NCI-H1092 (cell line): ENCODE measurements at regions not wholly inside any gene's neighbourhood (a gene's known extent, or its start where the extent isn't known, plus 50 kb on each side); places are given as distances from the start of the nearest gene placed in this dataset.

Experiments used
- DNase-seq: peaks from one replicate; lab custom pipeline; 2025; lab: John Stamatoyannopoulos, UW

- no peak for DNase-seq
These were observed 173.2 kb upstream of the HDAC4 start for GRCh38 chr2:239574054-239574433.

- no peak for DNase-seq
These were observed 170.2 kb upstream of the HDAC4 start for GRCh38 chr2:239570971-239571520.

- DNase-seq = no peak
These were observed 169.6 kb upstream of the HDAC4 start for GRCh38 chr2:239570216-239570925.

- no peak for DNase-seq
These were observed 168.7 kb upstream of the HDAC4 start for GRCh38 chr2:239569401-239570090.

- DNase-seq = no peak
These were observed 167.8 kb upstream of the HDAC4 start for GRCh38 chr2:239568601-239569000.

GRCh38 chr2:239567786-239568185, 167.0 kb upstream of the HDAC4 start:
- DNase-seq = no peak

- DNase-seq = no peak
These were observed 166.3 kb upstream of the HDAC4 start for GRCh38 chr2:239566995-239567568.

GRCh38 chr2:239566162-239566994, 165.6 kb upstream of the HDAC4 start:
- no peak for DNase-seq

- DNase-seq = no peak
These were observed 163.8 kb upstream of the HDAC4 start for GRCh38 chr2:239564587-239564986.

GRCh38 chr2:239563561-239563960, 162.7 kb upstream of the HDAC4 start:
- DNase-seq = no peak

- DNase-seq = no peak
These were observed 160.7 kb upstream of the HDAC4 start for GRCh38 chr2:239561446-239562001.

- no peak for DNase-seq
These were observed 158.8 kb upstream of the HDAC4 start for GRCh38 chr2:239559417-239560261.

- no peak for DNase-seq
These were observed 157.8 kb upstream of the HDAC4 start for GRCh38 chr2:239558661-239559060.

GRCh38 chr2:239557516-239557915, 156.7 kb upstream of the HDAC4 start:
- no peak for DNase-seq

- no peak for DNase-seq
These were observed 154.7 kb upstream of the HDAC4 start for GRCh38 chr2:239555571-239555905.

- DNase-seq = no peak
These were observed 154.1 kb upstream of the HDAC4 start for GRCh38 chr2:239554766-239555570.

GRCh38 chr2:239553376-239554000, 152.7 kb upstream of the HDAC4 start:
- no peak for DNase-seq

GRCh38 chr2:239552213-239552926, 151.6 kb upstream of the HDAC4 start:
- no peak for DNase-seq

- DNase-seq = no peak
These were observed 150.4 kb upstream of the HDAC4 start for GRCh38 chr2:239551206-239551605.
